K562 (cell line): ENCODE measurements at regions not wholly inside any gene's neighbourhood (a gene's known extent, or its start where the extent isn't known, plus 50 kb on each side); places are given as distances from the start of the nearest gene placed in this dataset.

Experiments
- ATAC-seq: fragments of 200-7000 bp; cut with Tn5 transposase; 3 replicates; pipeline ENCODE4 v1.9.1; 2020; ENCODE audit warnings: moderate library complexity
- BruUV-seq: library from RNA; stranded (reverse); fragments of 400-500 nt; replicated peaks from 2 replicates; lab custom pipeline; 2021; lab: Mats Ljungman, UMichigan
- CTCF ChIA-PET: fragments of 300-600 bp; formaldehyde crosslinking; extraction: SDS; loops from one replicate; lab custom pipeline; 2021; ENCODE audit warnings: low intra/inter-chr PET ratio; lab: Yijun Ruan, JAX
- POLR2A ChIA-PET: fragments of 300-600, 350-650 bp; sonication (Branson Sonifier 250); formaldehyde crosslinking; extraction: SDS; loops from one replicate; lab custom pipeline; 2021; ENCODE audit warnings: antibody characterized with exemption, inconsistent platforms; lab: Yijun Ruan, JAX
- DNase-seq, 4 experiments: peaks; one replicate each; pipeline versions ENCODE4 v3.0.0 to v3.0.0-alpha.2; 2011 to 2018; ENCODE audit warnings: low spot score in 3 of 4, mixed read lengths in 3 of 4; ENCODE audit errors: extremely low read depth in 1 of 4
- FAIRE-seq: peaks from 2 replicates; lab custom pipeline; 2011; peaks lifted over from hg19 to GRCh38; lab: Jason Lieb, UNC
- H2AFZ ChIP-seq: 2 replicates; pipeline ENCODE4 v1.6.0; 2011; ENCODE audit warnings: low read depth, low read length, control low read depth, inconsistent platforms
- H3K27ac ChIP-seq: fragments of 200-600 bp; 3 replicates; pipeline ENCODE4 v1.8.0; 2011; ENCODE audit warnings: low read depth, mild to moderate bottlenecking, control low read depth, inconsistent platforms, low read length, moderate library complexity, mixed read lengths; ENCODE audit errors: extremely low read depth
- H3K27me3 ChIP-seq, 2 experiments: fragments of 300-600 bp in 1 of 2; 2 replicates in 1 of 2; 3 replicates in 1 of 2; pipeline versions ENCODE4 v1.6.0 to v1.8.0; 2011; ENCODE audit warnings: inconsistent platforms in 2 of 2, low read length in 2 of 2, mild to moderate bottlenecking in 1 of 2, mixed read lengths in 1 of 2, moderate library complexity in 1 of 2; ENCODE audit not compliant: control insufficient read depth in 2 of 2, insufficient read depth in 2 of 2
- H3K36me3 ChIP-seq: fragments of 300-600 bp; 3 replicates; pipeline ENCODE4 v1.8.0; 2011; ENCODE audit warnings: mild to moderate bottlenecking, low read length, inconsistent platforms; ENCODE audit not compliant: control insufficient read depth, insufficient read depth
- H3K4me1 ChIP-seq, 2 experiments: fragments of 200-600 bp in 1 of 2; replicated peaks in 1 of 2; 2 replicates in 1 of 2; 3 replicates in 1 of 2; pipeline versions ENCODE4 v1.5.1 to v1.8.0; 2011; ENCODE audit warnings: inconsistent platforms in 2 of 2, low read length in 2 of 2, mild to moderate bottlenecking in 1 of 2, mixed read lengths in 1 of 2, moderate library complexity in 1 of 2; ENCODE audit not compliant: control insufficient read depth in 2 of 2, insufficient read depth in 2 of 2
- H3K4me2 ChIP-seq: 2 replicates; pipeline ENCODE4 v1.6.1; 2011; ENCODE audit warnings: low read length, control low read depth, inconsistent platforms, mixed read lengths; ENCODE audit not compliant: insufficient read depth
- H3K4me3 ChIP-seq: fragments of 200-600 bp; sonication (generic), shearing (Covaris generic); 2 replicates; pipeline ENCODE4 v1.5.1; 2016; ENCODE audit warnings: control low read depth, inconsistent platforms
- H3K79me2 ChIP-seq: fragments of 200-600 bp; 3 replicates; pipeline ENCODE4 v1.8.0; 2011; ENCODE audit warnings: low read length, inconsistent platforms; ENCODE audit not compliant: control insufficient read depth, insufficient read depth
- H3K9ac ChIP-seq, 2 experiments: 2 replicates each; pipeline versions ENCODE4 v1.6.0 to v1.6.1; 2011; ENCODE audit warnings: low read depth in 2 of 2, low read length in 2 of 2, control low read depth in 1 of 2, inconsistent platforms in 1 of 2, mild to moderate bottlenecking in 1 of 2, mixed read lengths in 1 of 2; ENCODE audit not compliant: insufficient read depth in 1 of 2
- H3K9me1 ChIP-seq: one replicate; pipeline ENCODE4 v1.6.0; 2011; ENCODE audit warnings: inconsistent platforms, mild to moderate bottlenecking, low read length, moderate library complexity; ENCODE audit not compliant: control insufficient read depth, insufficient read depth
- H3K9me3 ChIP-seq: replicated peaks from 2 replicates; pipeline ENCODE4 v1.5.1; 2011; ENCODE audit warnings: low read depth, low read length, inconsistent platforms; ENCODE audit not compliant: control insufficient read depth, insufficient read depth
- H4K20me1 ChIP-seq: replicated peaks from 2 replicates; pipeline ENCODE4 v1.6.1; 2011; ENCODE audit warnings: low read length, inconsistent platforms, mixed read lengths; ENCODE audit not compliant: control insufficient read depth, insufficient read depth
- DPF2 ChIP-seq: fragments of 450-650 bp; IDR thresholded peaks from 2 replicates; pipeline ENCODE4 v1.6.1; 2016
- EHMT2 ChIP-seq: fragments of 450-650 bp; IDR thresholded peaks from 2 replicates; pipeline ENCODE4 v1.6.1; 2018; ENCODE audit warnings: antibody characterized with exemption
- HLTF ChIP-seq: fragments of 450-650 bp; IDR thresholded peaks from 2 replicates; pipeline ENCODE4 v1.6.1; 2016
- KDM4B ChIP-seq, 2 experiments: fragments of 450-650 bp in 1 of 2; sonication (generic) in 1 of 2; IDR thresholded peaks; 2 replicates each; pipeline ENCODE4 v1.6.1; 2016 to 2017; ENCODE audit warnings: borderline replicate concordance in 2 of 2, antibody characterized with exemption in 1 of 2, low read depth in 1 of 2, mild to moderate bottlenecking in 1 of 2
- MIER1 ChIP-seq: fragments of 450-650 bp; IDR thresholded peaks from 2 replicates; pipeline ENCODE4 v1.6.1; 2016; ENCODE audit warnings: antibody characterized with exemption, mild to moderate bottlenecking, low read depth
- NRF1 ChIP-seq, 2 experiments: fragments of 450-650 bp; IDR thresholded peaks in 1 of 2; conservative IDR thresholded peaks in 1 of 2; 2 replicates each; pipeline ENCODE4 v1.6.1; 2014; ENCODE audit warnings: mild to moderate bottlenecking in 2 of 2
- NUFIP1 ChIP-seq: fragments of 450-650 bp; IDR thresholded peaks from 2 replicates; pipeline ENCODE4 v1.6.1; 2018; ENCODE audit not compliant: partially characterized antibody
- STAT6 ChIP-seq: sonication (generic); formaldehyde crosslinking; IDR thresholded peaks from 2 replicates; pipeline ENCODE4 v1.8.1; 2023; ENCODE audit warnings: mild to moderate bottlenecking, missing genetic modification reagents
- TAF15 ChIP-seq: fragments of 200-400 bp; formaldehyde crosslinking; IDR thresholded peaks from 2 replicates; pipeline ENCODE4 v1.6.1; 2017; ENCODE audit warnings: mild to moderate bottlenecking, low read depth, low read length, moderate library complexity
- ZFP30 ChIP-seq: fragments of 250-450 bp; sonication (Bioruptor Pico); IDR thresholded peaks from 2 replicates; pipeline ENCODE4 v1.8.0; 2022; ENCODE audit warnings: moderate library complexity, mild to moderate bottlenecking, inconsistent platforms, borderline replicate concordance
- ZNF717 ChIP-seq: fragments of 250-450 bp; sonication (Bioruptor Pico); IDR thresholded peaks from 2 replicates; pipeline ENCODE4 v1.5.0; 2021
- WGBS: fragments of 100-300 bp; shearing (Covaris generic); methylation state at CpG from one replicate; pipeline ENCODE4 v1.1.6; 2016; ENCODE audit warnings: low coverage, mixed read lengths; ENCODE audit not compliant: insufficient coverage; ENCODE audit errors: missing lambda C conversion rate; 5-methylcytosine and 5-hydroxymethylcytosine counted together
- in situ Hi-C: fragments of 300-500 bp; cut with MboI; formaldehyde crosslinking; loops from 4 replicates; pipeline ENCODE4 v1.15.0; 2018; ENCODE audit warnings: inconsistent platforms, mixed read lengths
- intact Hi-C: fragments of 100-400 bp; cut with micrococcal nuclease; formaldehyde crosslinking; loops from 2 replicates; pipeline ENCODE4 v1.14.2; 2022
- TF ChIP-seq, protein P1 (sequence below), 2 experiments: fragments of 450-650 bp in 1 of 2; sonication (generic) in 1 of 2; formaldehyde crosslinking; conservative IDR thresholded peaks; 2 replicates each; pipeline versions ENCODE4 v1.4.0 to v1.8.1; 2020 to 2022; ENCODE audit warnings: mild to moderate bottlenecking in 1 of 2, missing genetic modification reagents in 1 of 2

- Histone ChIP-seq H3K9me1 (no peaks in the 10 kb centered on the region), H3K9ac (no peak overlapping the region), H3K27me3 (no peaks in the 10 kb centered on the region), H3K4me1 (no peaks in the 10 kb centered on the region; a peak in 1 of 5 replicates), H2AFZ (no peak overlapping the region), H3K4me3 (no peak overlapping the region), H3K4me2 (no peak overlapping the region), H3K27ac (no peak overlapping the region), H4K20me1 (no peaks in the 10 kb centered on the region), H3K79me2 (no peaks in the 10 kb centered on the region), H3K9me3 (no peaks in the 10 kb centered on the region), H3K36me3 (no peaks in the 10 kb centered on the region)
- TF ChIP-seq, protein P1, sequence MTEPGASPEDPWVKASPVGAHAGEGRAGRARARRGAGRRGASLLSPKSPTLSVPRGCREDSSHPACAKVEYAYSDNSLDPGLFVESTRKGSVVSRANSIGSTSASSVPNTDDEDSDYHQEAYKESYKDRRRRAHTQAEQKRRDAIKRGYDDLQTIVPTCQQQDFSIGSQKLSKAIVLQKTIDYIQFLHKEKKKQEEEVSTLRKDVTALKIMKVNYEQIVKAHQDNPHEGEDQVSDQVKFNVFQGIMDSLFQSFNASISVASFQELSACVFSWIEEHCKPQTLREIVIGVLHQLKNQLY (CRISPR knock-in tag; conservative IDR thresholded peaks at IDR 0.05), result no peak
- TF ChIP-seq KDM4B (IDR thresholded peaks at IDR 0.05; ENCODE audit: borderline replicate concordance in 2 of 2, low read depth in 1 of 2), result no peak
- CTCF ChIA-PET, result no interaction called here
- no TSS peak for BruUV-seq
- WGBS, result 2% methylated on average over 10 of the region's 13 CpGs
- intact Hi-C loops, result no loop called here
- in situ Hi-C loops, result no loop called here
- no peak for FAIRE-seq
- POLR2A ChIA-PET, result no interaction called here
- ATAC-seq, result no peak
- peak in 1 of 4 experiments; percentile 3 for DNase-seq
These were observed 94.2 kb upstream of the IGFBP3 start for GRCh38 chr7:46015107-46015868.

GRCh38 chr7:46011501-46011900 lies 90.4 kb upstream of the IGFBP3 start:
- no peaks in the 10 kb centered on the region for H3K9me3 ChIP-seq
- TF ChIP-seq ZNF717, result no peak
- TF ChIP-seq ZFP30 (CRISPR knock-in tag), result no peak
- TF ChIP-seq STAT6 (CRISPR knock-in tag), result no peak
- TF ChIP-seq NUFIP1, result no peak
- no peak for TF ChIP-seq TAF15
- TF ChIP-seq MIER1, result no peak
- no peak for TF ChIP-seq DPF2
- no peak for TF ChIP-seq EHMT2
- TF ChIP-seq NRF1 (conservative IDR thresholded peaks at IDR 0.05 in 1 of 2, IDR thresholded peaks at IDR 0.05 in 1 of 2), result no peak
- no peak for TF ChIP-seq HLTF
- no TSS peak for BruUV-seq
- FAIRE-seq (no peak), DNase-seq (no peak), ATAC-seq (no peak)
- POLR2A ChIA-PET, result interaction anchor here (0.6 kb wide), 1 partner anchor 28 kb away, joined by 3 read pairs; no protein-coding TSS in a partner anchor
- H3K27me3 ChIP-seq, result no peaks in the 10 kb centered on the region
- H3K27ac ChIP-seq, result no peak overlapping the region
- H3K9ac ChIP-seq, result no peak overlapping the region
- H3K4me2 ChIP-seq, result no peak overlapping the region
- no peaks in the 10 kb centered on the region; a peak in 1 of 5 replicates for H3K4me1 ChIP-seq
- H2AFZ ChIP-seq, result no peak overlapping the region
- no peak overlapping the region for H3K4me3 ChIP-seq
- no peaks in the 10 kb centered on the region for H3K36me3 ChIP-seq
- in situ Hi-C loops, result no loop called here
- H4K20me1 ChIP-seq, result no peaks in the 10 kb centered on the region
- intact Hi-C loops, result no loop called here
- 0% methylated on average over 1 of the region's 1 CpG for WGBS
- no peaks in the 10 kb centered on the region for H3K9me1 ChIP-seq
- H3K79me2 ChIP-seq, result no peaks in the 10 kb centered on the region
- CTCF ChIA-PET, result no interaction called here
